ENCODE measurements at regions not wholly inside any gene's neighbourhood (a gene's known extent, or its start where the extent isn't known, plus 50 kb on each side); places are given as distances from the start of the nearest gene placed in this dataset.

- DNase-seq (ENCODE audit: low read depth in 2 of 2), result no peak
These were observed 347.8 kb downstream of the ARL4A start for GRCh38 chr7:13035233-13035632.

- DNase-seq (ENCODE audit: low read depth in 2 of 2), result no peak
These were observed 348.9 kb downstream of the ARL4A start for GRCh38 chr7:13036256-13036780.

GRCh38 chr7:13037216-13037615 is 349.8 kb downstream of the ARL4A start:
- no peak for DNase-seq (ENCODE audit: low read depth in 2 of 2)

GRCh38 chr7:13041368-13041988 is 354.0 kb downstream of the ARL4A start:
- no peak for DNase-seq (ENCODE audit: low read depth in 2 of 2)

- DNase-seq (ENCODE audit: low read depth in 2 of 2), result no peak
These were observed 355.3 kb downstream of the ARL4A start for GRCh38 chr7:13042605-13043236.

- no peak for DNase-seq (ENCODE audit: low read depth in 2 of 2)
These were observed 356.9 kb downstream of the ARL4A start for GRCh38 chr7:13044309-13044708.

- no peak for DNase-seq (ENCODE audit: low read depth in 2 of 2)
These were observed 359.6 kb downstream of the ARL4A start for GRCh38 chr7:13047061-13047460.

- no peak for DNase-seq (ENCODE audit: low read depth in 2 of 2)
These were observed 362.5 kb downstream of the ARL4A start for GRCh38 chr7:13049946-13050345.

GRCh38 chr7:13050703-13051102 is 363.3 kb downstream of the ARL4A start:
- DNase-seq (ENCODE audit: low read depth in 2 of 2), result peak; percentile 24 to 25

GRCh38 chr7:13055732-13056368 is 368.4 kb downstream of the ARL4A start:
- DNase-seq (ENCODE audit: low read depth in 2 of 2), result no peak

- no peak for DNase-seq (ENCODE audit: low read depth in 2 of 2)
These were observed 370.2 kb downstream of the ARL4A start for GRCh38 chr7:13057462-13058200.

- no peak for DNase-seq (ENCODE audit: low read depth in 2 of 2)
These were observed 372.7 kb downstream of the ARL4A start for GRCh38 chr7:13060173-13060572.

GRCh38 chr7:13061115-13061514 is 373.7 kb downstream of the ARL4A start:
- no peak for DNase-seq (ENCODE audit: low read depth in 2 of 2)

GRCh38 chr7:13062631-13063030 is 375.2 kb downstream of the ARL4A start:
- no peak for DNase-seq (ENCODE audit: low read depth in 2 of 2)

GRCh38 chr7:13067036-13067435 is 379.6 kb downstream of the ARL4A start:
- no peak for DNase-seq (ENCODE audit: low read depth in 2 of 2)

- no peak for DNase-seq (ENCODE audit: low read depth in 2 of 2)
These were observed 380.6 kb downstream of the ARL4A start for GRCh38 chr7:13068032-13068431.

GRCh38 chr7:13069841-13070240 is 382.4 kb downstream of the ARL4A start:
- DNase-seq (ENCODE audit: low read depth in 2 of 2), result no peak

GRCh38 chr7:13072014-13072413 is 384.6 kb downstream of the ARL4A start:
- no peak for DNase-seq (ENCODE audit: low read depth in 2 of 2)

GRCh38 chr7:13077466-13077865 is 390.0 kb downstream of the ARL4A start:
- peak; percentile 13 to 17 for DNase-seq (ENCODE audit: low read depth in 2 of 2)

- no peak for DNase-seq (ENCODE audit: low read depth in 2 of 2)
These were observed 390.7 kb downstream of the ARL4A start for GRCh38 chr7:13078105-13078504.

GRCh38 chr7:13090959-13091358 is 403.5 kb downstream of the ARL4A start:
- no peak for DNase-seq (ENCODE audit: low read depth in 2 of 2)

- no peak for DNase-seq (ENCODE audit: low read depth in 2 of 2)
These were observed 404.7 kb downstream of the ARL4A start for GRCh38 chr7:13091974-13092707.

All from fibroblast of skin of left biceps (primary cell).